Activated T-helper 9 cell treated with anti-CD3 and anti-CD28 coated beads, Interleukin-2, amount 50 U/mL, for 16 hours (primary cell): ENCODE measurements at regions not wholly inside any gene's neighbourhood (a gene's known extent, or its start where the extent isn't known, plus 50 kb on each side); places are given as distances from the start of the nearest gene placed in this dataset.
"Not testable (repeated sequence)": the region's sequence is repeated elsewhere in the genome, so short reads cannot be mapped to it uniquely, and the experiment has no call there.

Experiments used
- DNase-seq: peaks from one replicate; pipeline ENCODE4 v3.0.0-alpha.2; 2020; ENCODE audit warnings: low read depth

- DNase-seq = no peak
These were observed 235.8 kb downstream of the EN1 start for GRCh38 chr2:118611691-118612090.

GRCh38 chr2:118609138-118609537 lies 238.3 kb downstream of the EN1 start:
- no peak for DNase-seq

- DNase-seq = no peak
These were observed 239.8 kb downstream of the EN1 start for GRCh38 chr2:118607641-118608040.

- no peak for DNase-seq
These were observed 242.6 kb downstream of the EN1 start for GRCh38 chr2:118604811-118605210.

GRCh38 chr2:118604371-118604770 lies 243.1 kb downstream of the EN1 start:
- no peak for DNase-seq

- DNase-seq = no peak
These were observed 248.3 kb downstream of the EN1 start for GRCh38 chr2:118599141-118599540.

GRCh38 chr2:118596620-118597019 lies 250.8 kb downstream of the EN1 start:
- DNase-seq = no peak

- no peak for DNase-seq
These were observed 254.2 kb downstream of the EN1 start for GRCh38 chr2:118593257-118593656.

GRCh38 chr2:118591223-118591622 lies 256.2 kb downstream of the EN1 start:
- DNase-seq = no peak

- DNase-seq = no peak
These were observed 257.7 kb downstream of the EN1 start for GRCh38 chr2:118589721-118590120.

- DNase-seq = no peak
These were observed 258.6 kb downstream of the EN1 start for GRCh38 chr2:118588850-118589249.

- DNase-seq = no peak
These were observed 261.1 kb downstream of the EN1 start for GRCh38 chr2:118586312-118586711.

- no peak for DNase-seq
These were observed 262.6 kb downstream of the EN1 start for GRCh38 chr2:118584877-118585276.

GRCh38 chr2:118584062-118584749 lies 263.2 kb downstream of the EN1 start:
- DNase-seq = no peak

- DNase-seq = no peak
These were observed 265.4 kb downstream of the EN1 start for GRCh38 chr2:118582058-118582457.

GRCh38 chr2:118580651-118581050 lies 266.8 kb downstream of the EN1 start:
- DNase-seq = no peak

- no peak for DNase-seq
These were observed 267.3 kb downstream of the EN1 start for GRCh38 chr2:118580107-118580506.

- no peak for DNase-seq
These were observed 270.2 kb downstream of the EN1 start for GRCh38 chr2:118577202-118577601.

GRCh38 chr2:118576109-118576855 lies 271.2 kb downstream of the EN1 start:
- DNase-seq = no peak

- DNase-seq = not testable (repeated sequence)
These were observed 275.1 kb downstream of the EN1 start for GRCh38 chr2:118572380-118572779.

GRCh38 chr2:118569876-118570535 lies 277.4 kb downstream of the EN1 start:
- DNase-seq = no peak

- DNase-seq = no peak
These were observed 278.7 kb downstream of the EN1 start for GRCh38 chr2:118568700-118569099.
